Vagina (tissue), 2 donors: ENCODE measurements at regions not wholly inside any gene's neighbourhood (a gene's known extent, or its start where the extent isn't known, plus 50 kb on each side); places are given as distances from the start of the nearest gene placed in this dataset.

Experiments used
- DNase-seq, 2 donors: peaks; one replicate each; pipeline ENCODE4 v3.0.0-alpha.2; 2017; ENCODE audit errors: extremely low spot score in 2 of 2
- H3K27ac ChIP-seq: fragments of 200-600 bp; sonication (generic); one replicate; pipeline ENCODE4 v1.5.1; 2019
- H3K27me3 ChIP-seq: fragments of 200-600 bp; sonication (generic); one replicate; pipeline ENCODE4 v1.5.1; 2019
- H3K36me3 ChIP-seq, 2 donors: fragments of 200-600 bp; sonication (generic); one replicate each; pipeline ENCODE4 v1.5.1; 2017 to 2019
- H3K4me1 ChIP-seq: fragments of 200-600 bp; sonication (generic); one replicate; pipeline ENCODE4 v1.5.1; 2019
- H3K4me3 ChIP-seq, 2 donors: fragments of 200-600 bp; sonication (generic); 1 replicate in 1 of 2; 2 replicates in 1 of 2; pipeline ENCODE4 v1.5.1; 2016 to 2019
- H3K9me3 ChIP-seq: fragments of 200-600 bp; sonication (generic); one replicate; pipeline ENCODE4 v1.5.1; 2019
- POLR2A ChIP-seq, 2 donors: fragments of 450-650 bp; IDR thresholded peaks; one replicate each; pipeline ENCODE4 v1.6.1; 2017; ENCODE audit warnings: antibody characterized with exemption in 2 of 2, mild to moderate bottlenecking in 2 of 2, moderate library complexity in 2 of 2
- POLR2AphosphoS5 ChIP-seq, 2 donors: sonication (generic); formaldehyde crosslinking; IDR thresholded peaks; one replicate each; pipeline ENCODE4 v1.9.0; 2017; ENCODE audit warnings: antibody characterized with exemption in 2 of 2, mild to moderate bottlenecking in 2 of 2, low read depth in 1 of 2; ENCODE audit not compliant: insufficient read depth in 1 of 2
- intact Hi-C: fragments of 100-400 bp; cut with DNase I; formaldehyde crosslinking; loops from one replicate; pipeline ENCODE4 v1.15.1; 2023
- TF ChIP-seq, protein P1 (sequence below), 3 experiments: fragments of 450-650 bp in 2 of 3; fragments of 200-600 bp in 1 of 3; sonication (generic) in 1 of 3; IDR thresholded peaks; one replicate each; pipeline ENCODE4 v1.5.1; 2017 to 2019; ENCODE audit warnings: antibody characterized with exemption in 3 of 3, mild to moderate bottlenecking in 2 of 3, moderate library complexity in 2 of 3

DNA sequence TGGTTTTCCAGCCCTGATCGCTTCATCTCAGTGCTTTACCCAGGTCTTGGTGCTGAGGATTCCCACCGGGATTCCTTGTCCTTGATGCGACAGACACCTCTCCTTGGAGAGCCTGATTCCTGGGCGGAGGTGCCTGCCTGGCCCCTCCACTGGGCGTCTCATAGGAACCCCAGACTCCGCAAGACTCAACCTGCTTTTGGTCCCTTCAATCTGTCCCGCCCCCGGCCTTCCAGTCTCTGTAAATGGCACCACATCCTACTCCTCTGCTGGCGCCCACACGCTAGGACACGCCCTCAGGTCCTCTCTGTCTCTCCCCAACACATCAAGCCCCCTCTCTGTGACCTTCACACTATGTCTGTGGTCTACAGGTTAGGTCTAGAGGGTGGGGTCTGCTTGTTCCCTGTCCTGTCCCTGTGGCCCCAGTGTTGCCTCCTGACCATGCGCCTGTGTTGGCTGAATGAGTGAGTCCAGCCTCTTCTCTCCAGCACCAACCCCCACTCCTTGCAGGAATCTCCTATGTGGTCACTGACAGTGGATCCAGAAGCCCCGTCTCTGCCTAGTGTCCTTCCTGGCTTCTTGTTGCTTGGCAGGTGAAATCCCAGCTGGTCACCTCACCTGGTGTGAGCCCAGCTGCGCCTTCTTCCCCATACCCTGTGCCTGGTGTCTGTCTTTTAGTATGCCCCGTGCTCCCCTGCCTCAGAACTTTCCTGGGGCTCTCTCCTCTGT is 119.7 kb upstream of the C1orf174 start:
- H3K4me3 ChIP-seq: no peak overlapping the region
- DNase-seq: peak; percentile 44 to 90
- H3K36me3 ChIP-seq: no peaks in the 10 kb centered on the region
- no peak overlapping the region for H3K27ac ChIP-seq
- no peaks in the 10 kb centered on the region for H3K4me1 ChIP-seq
- no peaks in the 10 kb centered on the region for H3K27me3 ChIP-seq
- intact Hi-C loops: no loop called here
- no peak for TF ChIP-seq POLR2A (IDR thresholded peaks at IDR 0.05)
- TF ChIP-seq POLR2AphosphoS5 (IDR thresholded peaks at IDR 0.05; ENCODE audit: insufficient read depth in 1 of 2, low read depth in 1 of 2): no peak
- no peaks in the 10 kb centered on the region for H3K9me3 ChIP-seq

DNA sequence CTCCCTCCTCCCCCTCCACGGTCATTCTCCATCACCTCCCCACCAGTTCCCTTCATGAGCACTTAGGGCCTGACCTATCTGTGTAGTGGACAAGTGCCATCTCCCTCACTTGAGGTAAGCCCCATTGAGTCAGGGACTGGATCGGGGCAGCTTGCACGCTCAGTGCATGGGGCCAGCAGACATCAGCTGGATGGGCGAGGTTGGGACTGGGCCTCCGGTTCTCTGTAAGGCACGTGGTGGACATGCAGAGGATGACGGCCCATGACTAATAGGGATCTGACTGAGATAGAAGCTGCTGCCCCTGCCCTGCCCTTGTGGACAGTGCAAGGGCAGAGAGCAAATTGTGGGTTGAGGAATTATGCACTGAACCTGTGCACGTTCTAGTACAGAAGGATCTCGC is 120.4 kb upstream of the C1orf174 start:
- TF ChIP-seq POLR2AphosphoS5 (IDR thresholded peaks at IDR 0.05; ENCODE audit: insufficient read depth in 1 of 2, low read depth in 1 of 2) (no peak), POLR2A (IDR thresholded peaks at IDR 0.05) (no peak)
- TF ChIP-seq, protein P1, sequence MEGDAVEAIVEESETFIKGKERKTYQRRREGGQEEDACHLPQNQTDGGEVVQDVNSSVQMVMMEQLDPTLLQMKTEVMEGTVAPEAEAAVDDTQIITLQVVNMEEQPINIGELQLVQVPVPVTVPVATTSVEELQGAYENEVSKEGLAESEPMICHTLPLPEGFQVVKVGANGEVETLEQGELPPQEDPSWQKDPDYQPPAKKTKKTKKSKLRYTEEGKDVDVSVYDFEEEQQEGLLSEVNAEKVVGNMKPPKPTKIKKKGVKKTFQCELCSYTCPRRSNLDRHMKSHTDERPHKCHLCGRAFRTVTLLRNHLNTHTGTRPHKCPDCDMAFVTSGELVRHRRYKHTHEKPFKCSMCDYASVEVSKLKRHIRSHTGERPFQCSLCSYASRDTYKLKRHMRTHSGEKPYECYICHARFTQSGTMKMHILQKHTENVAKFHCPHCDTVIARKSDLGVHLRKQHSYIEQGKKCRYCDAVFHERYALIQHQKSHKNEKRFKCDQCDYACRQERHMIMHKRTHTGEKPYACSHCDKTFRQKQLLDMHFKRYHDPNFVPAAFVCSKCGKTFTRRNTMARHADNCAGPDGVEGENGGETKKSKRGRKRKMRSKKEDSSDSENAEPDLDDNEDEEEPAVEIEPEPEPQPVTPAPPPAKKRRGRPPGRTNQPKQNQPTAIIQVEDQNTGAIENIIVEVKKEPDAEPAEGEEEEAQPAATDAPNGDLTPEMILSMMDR (IDR thresholded peaks at IDR 0.05): no peak
- peak in 1 of 2 donors; percentile 54 for DNase-seq
- intact Hi-C loops: no loop called here
- Histone ChIP-seq H3K9me3 (no peaks in the 10 kb centered on the region), H3K27ac (no peak overlapping the region), H3K4me1 (no peaks in the 10 kb centered on the region), H3K4me3 (no peak overlapping the region), H3K36me3 (no peaks in the 10 kb centered on the region), H3K27me3 (no peaks in the 10 kb centered on the region)

DNA sequence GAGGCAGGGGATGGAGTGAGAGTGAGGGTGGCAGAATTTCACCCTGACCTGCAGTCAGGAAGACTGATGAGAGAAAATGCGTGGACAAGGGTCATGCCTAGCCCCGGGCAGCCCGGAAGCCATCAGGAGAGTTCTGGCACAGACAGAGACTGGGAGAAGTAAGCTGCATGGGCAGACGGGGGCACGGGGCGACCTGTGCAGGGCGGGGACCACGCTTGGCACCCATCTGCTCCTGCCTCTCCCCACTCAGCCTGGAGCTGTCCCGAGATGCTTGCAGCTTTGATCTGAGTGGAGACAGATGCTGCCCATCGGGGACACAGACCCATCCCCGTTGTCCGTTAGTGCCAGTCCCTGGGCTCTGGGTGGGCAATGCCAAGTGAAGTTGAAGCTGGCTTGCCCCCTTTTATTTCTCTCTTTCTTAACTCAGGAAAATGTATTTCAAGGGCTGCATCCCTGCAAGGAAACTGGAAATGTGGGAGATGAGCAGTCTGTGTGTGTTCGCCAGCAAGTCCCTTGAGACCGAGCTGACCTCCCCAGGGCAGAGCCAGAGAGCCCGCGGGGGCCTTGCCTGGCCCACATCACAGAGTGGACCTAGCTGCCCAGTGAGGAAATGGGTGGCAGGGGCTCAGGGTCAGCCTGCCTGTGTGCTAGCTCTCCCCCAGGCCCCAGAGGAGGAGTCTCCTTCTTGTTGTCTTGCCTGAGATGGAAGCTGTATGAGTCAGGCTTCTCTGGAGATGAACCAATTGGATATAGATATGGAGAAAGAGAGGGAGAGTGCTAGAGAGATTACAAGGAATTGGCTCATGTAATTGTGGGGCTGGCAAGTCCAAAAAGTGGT is 121.3 kb upstream of the C1orf174 start:
- intact Hi-C loops: no loop called here
- Histone ChIP-seq H3K27ac (no peak overlapping the region), H3K4me1 (no peaks in the 10 kb centered on the region), H3K36me3 (no peaks in the 10 kb centered on the region), H3K4me3 (no peak overlapping the region), H3K27me3 (no peaks in the 10 kb centered on the region), H3K9me3 (no peaks in the 10 kb centered on the region)
- peak in 1 of 2 donors; percentile 56 for DNase-seq
- TF ChIP-seq POLR2A (IDR thresholded peaks at IDR 0.05) (no peak), POLR2AphosphoS5 (IDR thresholded peaks at IDR 0.05; ENCODE audit: insufficient read depth in 1 of 2, low read depth in 1 of 2) (no peak)
- TF ChIP-seq, protein P1 (IDR thresholded peaks at IDR 0.05): no peak

DNA sequence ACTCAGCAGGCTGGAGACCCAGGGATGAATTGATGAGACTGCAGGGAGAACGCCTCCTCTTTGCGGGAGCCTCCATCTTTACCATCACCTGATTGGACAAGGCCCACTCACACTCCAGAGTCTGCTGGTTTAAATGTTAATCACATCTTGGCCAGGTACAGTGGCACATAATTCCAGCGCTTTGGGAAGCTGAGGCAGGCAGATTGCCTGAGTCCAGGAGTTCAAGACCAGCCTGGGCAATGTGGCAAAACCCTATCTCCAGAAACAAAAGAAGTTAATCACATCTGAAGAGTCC is 121.8 kb upstream of the C1orf174 start:
- Histone ChIP-seq H3K4me1 (no peaks in the 10 kb centered on the region), H3K9me3 (no peaks in the 10 kb centered on the region), H3K27me3 (no peaks in the 10 kb centered on the region), H3K27ac (no peak overlapping the region), H3K36me3 (no peaks in the 10 kb centered on the region), H3K4me3 (no peak overlapping the region)
- TF ChIP-seq POLR2A (IDR thresholded peaks at IDR 0.05) (no peak), POLR2AphosphoS5 (IDR thresholded peaks at IDR 0.05; ENCODE audit: insufficient read depth in 1 of 2, low read depth in 1 of 2) (no peak)
- TF ChIP-seq, protein P1 (IDR thresholded peaks at IDR 0.05): no peak
- DNase-seq: no peak
- intact Hi-C loops: no loop called here

DNA sequence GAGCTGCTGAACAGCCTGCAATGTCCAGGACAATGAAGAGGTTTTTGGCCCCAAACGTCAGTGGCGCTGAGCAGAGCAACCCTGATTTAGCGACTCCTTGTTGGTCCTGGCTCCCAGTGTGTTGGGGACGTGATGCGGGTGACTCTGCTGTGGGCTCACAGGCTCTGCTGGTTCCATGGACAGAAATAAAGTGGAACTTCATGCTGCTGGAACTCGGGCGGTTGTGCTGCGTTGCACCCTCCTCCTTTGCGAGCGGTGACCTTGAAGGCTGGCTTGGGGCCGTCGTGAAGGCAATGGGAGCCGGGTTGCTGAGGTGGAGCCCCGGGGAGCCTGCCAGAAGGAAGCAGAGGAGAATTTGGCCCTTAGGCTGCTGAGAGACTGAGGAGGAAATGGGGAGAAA is 122.6 kb upstream of the C1orf174 start:
- H3K4me1 ChIP-seq: no peaks in the 10 kb centered on the region
- DNase-seq: no peak
- no peaks in the 10 kb centered on the region for H3K27me3 ChIP-seq
- TF ChIP-seq POLR2A (IDR thresholded peaks at IDR 0.05) (no peak), POLR2AphosphoS5 (IDR thresholded peaks at IDR 0.05; ENCODE audit: insufficient read depth in 1 of 2, low read depth in 1 of 2) (no peak)
- TF ChIP-seq, protein P1 (IDR thresholded peaks at IDR 0.05): no peak
- H3K9me3 ChIP-seq: no peaks in the 10 kb centered on the region
- H3K27ac ChIP-seq: no peak overlapping the region
- intact Hi-C loops: no loop called here
- no peaks in the 10 kb centered on the region for H3K36me3 ChIP-seq
- H3K4me3 ChIP-seq: no peak overlapping the region
